K562 (cell line): ENCODE measurements at regions not wholly inside any gene's neighbourhood (a gene's known extent, or its start where the extent isn't known, plus 50 kb on each side); places are given as distances from the start of the nearest gene placed in this dataset.

Experiments used
- ATAC-seq: fragments of 200-7000 bp; cut with Tn5 transposase; 3 replicates; pipeline ENCODE4 v1.9.1; 2020; ENCODE audit warnings: moderate library complexity
- BruUV-seq: library from RNA; stranded (reverse); fragments of 400-500 nt; replicated peaks from 2 replicates; lab custom pipeline; 2021; lab: Mats Ljungman, UMichigan
- CTCF ChIA-PET: fragments of 300-600 bp; formaldehyde crosslinking; extraction: SDS; loops from one replicate; lab custom pipeline; 2021; ENCODE audit warnings: low intra/inter-chr PET ratio; lab: Yijun Ruan, JAX
- POLR2A ChIA-PET: fragments of 300-600, 350-650 bp; sonication (Branson Sonifier 250); formaldehyde crosslinking; extraction: SDS; loops from one replicate; lab custom pipeline; 2021; ENCODE audit warnings: antibody characterized with exemption, inconsistent platforms; lab: Yijun Ruan, JAX
- DNase-seq, 4 experiments: peaks; one replicate each; pipeline versions ENCODE4 v3.0.0 to v3.0.0-alpha.2; 2011 to 2018; ENCODE audit warnings: low spot score in 3 of 4, mixed read lengths in 3 of 4; ENCODE audit errors: extremely low read depth in 1 of 4
- FAIRE-seq: peaks from 2 replicates; lab custom pipeline; 2011; peaks lifted over from hg19 to GRCh38; lab: Jason Lieb, UNC
- H2AFZ ChIP-seq: 2 replicates; pipeline ENCODE4 v1.6.0; 2011; ENCODE audit warnings: low read depth, low read length, control low read depth, inconsistent platforms
- H3K27ac ChIP-seq: fragments of 200-600 bp; 3 replicates; pipeline ENCODE4 v1.8.0; 2011; ENCODE audit warnings: low read depth, mild to moderate bottlenecking, control low read depth, inconsistent platforms, low read length, moderate library complexity, mixed read lengths; ENCODE audit errors: extremely low read depth
- H3K27me3 ChIP-seq, 2 experiments: fragments of 300-600 bp in 1 of 2; 2 replicates in 1 of 2; 3 replicates in 1 of 2; pipeline versions ENCODE4 v1.6.0 to v1.8.0; 2011; ENCODE audit warnings: inconsistent platforms in 2 of 2, low read length in 2 of 2, mild to moderate bottlenecking in 1 of 2, mixed read lengths in 1 of 2, moderate library complexity in 1 of 2; ENCODE audit not compliant: control insufficient read depth in 2 of 2, insufficient read depth in 2 of 2
- H3K36me3 ChIP-seq: fragments of 300-600 bp; 3 replicates; pipeline ENCODE4 v1.8.0; 2011; ENCODE audit warnings: mild to moderate bottlenecking, low read length, inconsistent platforms; ENCODE audit not compliant: control insufficient read depth, insufficient read depth
- H3K4me1 ChIP-seq, 2 experiments: fragments of 200-600 bp in 1 of 2; replicated peaks in 1 of 2; 2 replicates in 1 of 2; 3 replicates in 1 of 2; pipeline versions ENCODE4 v1.5.1 to v1.8.0; 2011; ENCODE audit warnings: inconsistent platforms in 2 of 2, low read length in 2 of 2, mild to moderate bottlenecking in 1 of 2, mixed read lengths in 1 of 2, moderate library complexity in 1 of 2; ENCODE audit not compliant: control insufficient read depth in 2 of 2, insufficient read depth in 2 of 2
- H3K4me2 ChIP-seq: 2 replicates; pipeline ENCODE4 v1.6.1; 2011; ENCODE audit warnings: low read length, control low read depth, inconsistent platforms, mixed read lengths; ENCODE audit not compliant: insufficient read depth
- H3K4me3 ChIP-seq: fragments of 200-600 bp; sonication (generic), shearing (Covaris generic); 2 replicates; pipeline ENCODE4 v1.5.1; 2016; ENCODE audit warnings: control low read depth, inconsistent platforms
- H3K79me2 ChIP-seq: fragments of 200-600 bp; 3 replicates; pipeline ENCODE4 v1.8.0; 2011; ENCODE audit warnings: low read length, inconsistent platforms; ENCODE audit not compliant: control insufficient read depth, insufficient read depth
- H3K9ac ChIP-seq, 2 experiments: 2 replicates each; pipeline versions ENCODE4 v1.6.0 to v1.6.1; 2011; ENCODE audit warnings: low read depth in 2 of 2, low read length in 2 of 2, control low read depth in 1 of 2, inconsistent platforms in 1 of 2, mild to moderate bottlenecking in 1 of 2, mixed read lengths in 1 of 2; ENCODE audit not compliant: insufficient read depth in 1 of 2
- H3K9me1 ChIP-seq: one replicate; pipeline ENCODE4 v1.6.0; 2011; ENCODE audit warnings: inconsistent platforms, mild to moderate bottlenecking, low read length, moderate library complexity; ENCODE audit not compliant: control insufficient read depth, insufficient read depth
- H3K9me3 ChIP-seq: replicated peaks from 2 replicates; pipeline ENCODE4 v1.5.1; 2011; ENCODE audit warnings: low read depth, low read length, inconsistent platforms; ENCODE audit not compliant: control insufficient read depth, insufficient read depth
- H4K20me1 ChIP-seq: replicated peaks from 2 replicates; pipeline ENCODE4 v1.6.1; 2011; ENCODE audit warnings: low read length, inconsistent platforms, mixed read lengths; ENCODE audit not compliant: control insufficient read depth, insufficient read depth
- ARID1B ChIP-seq: fragments of 450-650 bp; IDR thresholded peaks from 2 replicates; pipeline ENCODE4 v1.6.1; 2016; ENCODE audit warnings: antibody characterized with exemption, mild to moderate bottlenecking, inconsistent platforms
- BCOR ChIP-seq: fragments of 450-650 bp; IDR thresholded peaks from 2 replicates; pipeline ENCODE4 v1.6.1; 2016
- CLOCK ChIP-seq: fragments of 250-450 bp; sonication (Bioruptor Pico); IDR thresholded peaks from 2 replicates; pipeline ENCODE4 v1.4.0; 2020; ENCODE audit warnings: mild to moderate bottlenecking, moderate library complexity, borderline replicate concordance
- HNRNPLL ChIP-seq: fragments of 200-400 bp; formaldehyde crosslinking; IDR thresholded peaks from 2 replicates; pipeline ENCODE4 v1.6.1; 2017; ENCODE audit warnings: low read length, low read depth, mild to moderate bottlenecking; ENCODE audit not compliant: poor library complexity, severe bottlenecking
- MYNN ChIP-seq, 2 experiments: sonication (generic); formaldehyde crosslinking in 1 of 2; IDR thresholded peaks; 2 replicates each; pipeline versions ENCODE4 v1.5.0 to v1.6.1; 2016 to 2020; ENCODE audit warnings: antibody characterized with exemption in 1 of 2, missing genetic modification reagents in 1 of 2
- POLR2AphosphoS2 ChIP-seq: IDR thresholded peaks from 2 replicates; pipeline ENCODE4 v1.6.1; 2012; ENCODE audit warnings: low read length, improper control_type of control experiment
- RUNX1 ChIP-seq: sonication (generic); IDR thresholded peaks from 2 replicates; pipeline ENCODE4 v1.6.1; 2016; ENCODE audit warnings: antibody characterized with exemption, low read depth
- TAL1 ChIP-seq: fragments of 450-650 bp; IDR thresholded peaks from 2 replicates; pipeline ENCODE4 v1.6.1; 2016; ENCODE audit warnings: mild to moderate bottlenecking
- U2AF2 ChIP-seq: fragments of 200-400 bp; formaldehyde crosslinking; optimal IDR thresholded peaks from 2 replicates; pipeline ENCODE3; 2017; ENCODE audit warnings: low read depth, mild to moderate bottlenecking, low read length
- ZFPM2 ChIP-seq: fragments of 250-450 bp; sonication (Bioruptor Pico); IDR thresholded peaks from 2 replicates; pipeline ENCODE4 v1.5.1; 2022; ENCODE audit warnings: mild to moderate bottlenecking
- ZNF239 ChIP-seq: fragments of 250-450 bp; sonication (Bioruptor Pico); IDR thresholded peaks from 2 replicates; pipeline ENCODE4 v1.4.0; 2020; ENCODE audit warnings: mild to moderate bottlenecking
- ZNF253 ChIP-seq: fragments of 250-450 bp; sonication (Bioruptor Pico); conservative IDR thresholded peaks from 2 replicates; pipeline ENCODE4 v1.6.1; 2021; ENCODE audit warnings: mild to moderate bottlenecking
- ZNF830 ChIP-seq: fragments of 250-450 bp; sonication (Bioruptor Pico); IDR thresholded peaks from 2 replicates; pipeline ENCODE4 v1.5.0; 2021; ENCODE audit warnings: mild to moderate bottlenecking
- ZZZ3 ChIP-seq: fragments of 450-650 bp; IDR thresholded peaks from 2 replicates; pipeline ENCODE4 v1.6.1; 2016; ENCODE audit warnings: antibody characterized with exemption, mild to moderate bottlenecking, moderate library complexity
- WGBS: fragments of 100-300 bp; shearing (Covaris generic); methylation state at CpG from one replicate; pipeline ENCODE4 v1.1.6; 2016; ENCODE audit warnings: low coverage, mixed read lengths; ENCODE audit not compliant: insufficient coverage; ENCODE audit errors: missing lambda C conversion rate; 5-methylcytosine and 5-hydroxymethylcytosine counted together
- in situ Hi-C: fragments of 300-500 bp; cut with MboI; formaldehyde crosslinking; loops from 4 replicates; pipeline ENCODE4 v1.15.0; 2018; ENCODE audit warnings: inconsistent platforms, mixed read lengths
- intact Hi-C: fragments of 100-400 bp; cut with micrococcal nuclease; formaldehyde crosslinking; loops from 2 replicates; pipeline ENCODE4 v1.14.2; 2022
- TF ChIP-seq, protein P1 (sequence below), 3 experiments: IDR thresholded peaks in 2 of 3; conservative IDR thresholded peaks in 1 of 3; 2 replicates each; pipeline ENCODE4 v1.5.1; 2011 to 2012; ENCODE audit warnings: low read length in 3 of 3, mild to moderate bottlenecking in 3 of 3, control low read depth in 2 of 3, improper control_type of control experiment in 1 of 3, inconsistent platforms in 1 of 3, low read depth in 1 of 3, mixed read lengths in 1 of 3, moderate library complexity in 1 of 3; ENCODE audit not compliant: insufficient read depth in 2 of 3

GRCh38 chr2:102975996-102976975, 214.5 kb downstream of the TMEM182 start (continued):
- TF ChIP-seq, protein P1, sequence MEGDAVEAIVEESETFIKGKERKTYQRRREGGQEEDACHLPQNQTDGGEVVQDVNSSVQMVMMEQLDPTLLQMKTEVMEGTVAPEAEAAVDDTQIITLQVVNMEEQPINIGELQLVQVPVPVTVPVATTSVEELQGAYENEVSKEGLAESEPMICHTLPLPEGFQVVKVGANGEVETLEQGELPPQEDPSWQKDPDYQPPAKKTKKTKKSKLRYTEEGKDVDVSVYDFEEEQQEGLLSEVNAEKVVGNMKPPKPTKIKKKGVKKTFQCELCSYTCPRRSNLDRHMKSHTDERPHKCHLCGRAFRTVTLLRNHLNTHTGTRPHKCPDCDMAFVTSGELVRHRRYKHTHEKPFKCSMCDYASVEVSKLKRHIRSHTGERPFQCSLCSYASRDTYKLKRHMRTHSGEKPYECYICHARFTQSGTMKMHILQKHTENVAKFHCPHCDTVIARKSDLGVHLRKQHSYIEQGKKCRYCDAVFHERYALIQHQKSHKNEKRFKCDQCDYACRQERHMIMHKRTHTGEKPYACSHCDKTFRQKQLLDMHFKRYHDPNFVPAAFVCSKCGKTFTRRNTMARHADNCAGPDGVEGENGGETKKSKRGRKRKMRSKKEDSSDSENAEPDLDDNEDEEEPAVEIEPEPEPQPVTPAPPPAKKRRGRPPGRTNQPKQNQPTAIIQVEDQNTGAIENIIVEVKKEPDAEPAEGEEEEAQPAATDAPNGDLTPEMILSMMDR (IDR thresholded peaks at IDR 0.05 in 2 of 3, conservative IDR thresholded peaks at IDR 0.05 in 1 of 3; ENCODE audit: insufficient read depth in 2 of 3, low read depth in 1 of 3, low read length in 3 of 3): peak; percentile 45 to 64 (median 57)

DNA sequence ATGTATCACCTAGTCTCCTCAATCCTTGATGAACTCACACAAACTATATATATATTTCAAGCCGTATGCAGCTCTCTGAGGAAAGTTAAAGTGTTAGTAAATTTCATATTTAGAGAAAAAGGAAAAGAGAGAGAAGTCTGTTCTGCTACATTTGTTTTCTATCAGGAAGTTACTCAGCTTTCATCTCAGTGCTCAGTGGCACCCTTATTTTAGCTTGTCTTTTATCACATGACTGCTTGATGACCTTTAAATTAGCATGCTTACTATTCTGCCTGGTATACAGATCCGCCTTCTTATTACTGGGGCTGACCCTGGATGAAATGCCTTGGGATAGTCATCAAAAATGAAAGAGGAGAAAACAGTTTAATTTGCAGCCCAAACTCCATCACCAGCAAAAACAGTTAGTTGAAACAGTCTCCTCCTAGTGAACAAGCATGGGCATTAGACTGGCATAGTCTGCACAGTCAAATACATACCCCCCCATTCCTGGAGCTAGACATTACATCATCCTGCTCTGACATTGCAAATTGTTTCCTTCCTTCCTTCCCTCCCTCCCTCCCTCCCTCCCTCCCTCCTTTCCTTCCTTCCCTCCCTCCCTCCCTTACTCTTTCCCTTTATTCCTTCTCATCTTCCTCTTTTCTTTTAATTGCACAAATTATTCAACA, 215.7 kb downstream of the TMEM182 start:
- Histone ChIP-seq H3K27ac (no peak overlapping the region), H4K20me1 (no peaks in the 10 kb centered on the region), H3K9ac (no peak overlapping the region), H3K36me3 (no peaks in the 10 kb centered on the region), H3K79me2 (no peaks in the 10 kb centered on the region), H3K27me3 (no peaks in the 10 kb centered on the region; a peak in 1 of 5 replicates), H3K4me3 (no peak overlapping the region), H3K4me1 (no peaks in the 10 kb centered on the region), H3K4me2 (no peak overlapping the region), H3K9me1 (no peaks in the 10 kb centered on the region), H3K9me3 (no peaks in the 10 kb centered on the region), H2AFZ (no peak overlapping the region)
- POLR2A ChIA-PET: no interaction called here
- DNase-seq (no peak), ATAC-seq (no peak), FAIRE-seq (no peak)
- intact Hi-C loops (loop anchor here (10.0 kb wide), 1 partner anchor 133 kb away; no protein-coding TSS in a partner anchor), in situ Hi-C loops (no loop called here)
- WGBS: 5% methylated on average over 2 of the region's 2 CpGs
- BruUV-seq: no TSS peak
- CTCF ChIA-PET: no interaction called here
- TF ChIP-seq BCOR (no peak), ZZZ3 (no peak), CLOCK (CRISPR knock-in tag) (no peak), U2AF2 (no peak), ZFPM2 (no peak), RUNX1 (no peak), TAL1 (no peak), HNRNPLL (no peak), ZNF253 (CRISPR knock-in tag) (no peak), ZNF830 (CRISPR knock-in tag) (no peak), POLR2AphosphoS2 (no peak), ARID1B (no peak), ZNF239 (CRISPR knock-in tag) (no peak), MYNN (IDR thresholded peaks at IDR 0.05) (no peak), MYNN (CRISPR knock-in tag; IDR thresholded peaks at IDR 0.05) (no peak)
